HUES64 (cell line): ENCODE measurements at regions not wholly inside any gene's neighbourhood (a gene's known extent, or its start where the extent isn't known, plus 50 kb on each side); places are given as distances from the start of the nearest gene placed in this dataset.
"Not testable (repeated sequence)": the region's sequence is repeated elsewhere in the genome, so short reads cannot be mapped to it uniquely, and the experiment has no call there.

ENCODE experiments used
- H3K27ac ChIP-seq: 2 replicates; pipeline ENCODE4 v1.7.0; 2013; ENCODE audit warnings: low read depth, low read length, inconsistent platforms
- H3K27me3 ChIP-seq: 2 replicates; pipeline ENCODE4 v1.6.1; 2013; ENCODE audit warnings: mild to moderate bottlenecking, low read length; ENCODE audit not compliant: insufficient read depth
- H3K36me3 ChIP-seq: 2 replicates; pipeline ENCODE4 v1.6.1; 2013; ENCODE audit warnings: mild to moderate bottlenecking, low read length; ENCODE audit not compliant: insufficient read depth
- H3K4me1 ChIP-seq: 2 replicates; pipeline ENCODE4 v1.6.1; 2013; ENCODE audit warnings: mild to moderate bottlenecking, low read length, moderate library complexity; ENCODE audit not compliant: insufficient read depth
- H3K4me3 ChIP-seq: 2 replicates; pipeline ENCODE4 v1.5.1; 2013; ENCODE audit warnings: mild to moderate bottlenecking, low read length, moderate library complexity
- H3K9ac ChIP-seq: 2 replicates; pipeline ENCODE4 v1.6.1; 2013; ENCODE audit warnings: mild to moderate bottlenecking, low read depth, low read length
- H3K9me3 ChIP-seq: 2 replicates; pipeline ENCODE4 v1.6.1; 2013; ENCODE audit warnings: low read depth, low read length; ENCODE audit not compliant: insufficient read depth
- WGBS: fragments of 150-250, 120-280 bp; methylation state at CpG from one replicate; pipeline ENCODE4 v1.1.7; 2013; ENCODE audit warnings: missing lambda C conversion rate; 5-methylcytosine and 5-hydroxymethylcytosine counted together

- no peak overlapping the region for H3K27ac ChIP-seq
- WGBS, result 88% methylated on average over 3 of the region's 3 CpGs
- no peaks in the 10 kb centered on the region for H3K27me3 ChIP-seq
- H3K9me3 ChIP-seq, result peaks cover 64% of the 10 kb centered on the region
- no peaks in the 10 kb centered on the region for H3K36me3 ChIP-seq
- no peaks in the 10 kb centered on the region for H3K4me1 ChIP-seq
- no peak overlapping the region for H3K9ac ChIP-seq
- H3K4me3 ChIP-seq, result no peak overlapping the region
These were observed 780.2 kb upstream of the CA10 start for GRCh38 chr17:52938623-52939230.

GRCh38 chr17:52930581-52930980, 772.1 kb upstream of the CA10 start:
- H3K4me3 ChIP-seq, result no peak overlapping the region
- WGBS, result 95% methylated on average over 3 of the region's 3 CpGs
- H3K27me3 ChIP-seq, result no peaks in the 10 kb centered on the region
- H3K4me1 ChIP-seq, result no peaks in the 10 kb centered on the region
- H3K9ac ChIP-seq, result no peak overlapping the region
- H3K27ac ChIP-seq, result no peak overlapping the region
- peaks cover 33% of the 10 kb centered on the region for H3K9me3 ChIP-seq
- H3K36me3 ChIP-seq, result no peaks in the 10 kb centered on the region

- Histone ChIP-seq H3K36me3 (no peaks in the 10 kb centered on the region), H3K9me3 (peaks cover 32% of the 10 kb centered on the region), H3K27ac (no peak overlapping the region), H3K9ac (no peak overlapping the region), H3K4me3 (no peak overlapping the region), H3K4me1 (no peaks in the 10 kb centered on the region), H3K27me3 (no peaks in the 10 kb centered on the region)
- 100% methylated on average over 1 of the region's 1 CpG for WGBS
These were observed 771.6 kb upstream of the CA10 start for GRCh38 chr17:52930145-52930544.

- peaks cover 44% of the 10 kb centered on the region for H3K9me3 ChIP-seq
- no peak overlapping the region for H3K9ac ChIP-seq
- H3K27me3 ChIP-seq, result no peaks in the 10 kb centered on the region
- H3K36me3 ChIP-seq, result no peaks in the 10 kb centered on the region
- no peaks in the 10 kb centered on the region for H3K4me1 ChIP-seq
- no peak overlapping the region for H3K4me3 ChIP-seq
- H3K27ac ChIP-seq, result no peak overlapping the region
- 92% methylated on average over 1 of the region's 1 CpG for WGBS
These were observed 765.1 kb upstream of the CA10 start for GRCh38 chr17:52923658-52924057.

- Histone ChIP-seq H3K27ac (no peak overlapping the region), H3K27me3 (no peaks in the 10 kb centered on the region), H3K4me3 (no peak overlapping the region), H3K9ac (no peak overlapping the region), H3K9me3 (peaks cover 42% of the 10 kb centered on the region), H3K4me1 (no peaks in the 10 kb centered on the region), H3K36me3 (no peaks in the 10 kb centered on the region)
- 0% methylated on average over 1 of the region's 1 CpG for WGBS
These were observed 740.7 kb upstream of the CA10 start for GRCh38 chr17:52899235-52899634.

GRCh38 chr17:52895272-52895671, 736.8 kb upstream of the CA10 start:
- H3K27ac ChIP-seq, result no peak overlapping the region
- no peaks in the 10 kb centered on the region for H3K36me3 ChIP-seq
- WGBS, result 82% methylated on average over 2 of the region's 2 CpGs
- H3K4me1 ChIP-seq, result no peaks in the 10 kb centered on the region
- no peak overlapping the region for H3K9ac ChIP-seq
- peaks cover 33% of the 10 kb centered on the region for H3K9me3 ChIP-seq
- no peak overlapping the region for H3K4me3 ChIP-seq
- no peaks in the 10 kb centered on the region for H3K27me3 ChIP-seq

GRCh38 chr17:52892334-52892733, 733.8 kb upstream of the CA10 start:
- Histone ChIP-seq H3K27me3 (no peaks in the 10 kb centered on the region), H3K4me1 (no peaks in the 10 kb centered on the region), H3K9me3 (peaks cover 34% of the 10 kb centered on the region), H3K27ac (no peak overlapping the region), H3K36me3 (no peaks in the 10 kb centered on the region), H3K4me3 (no peak overlapping the region), H3K9ac (no peak overlapping the region)
- no CpG with 5 or more reads among the region's 1 CpG for WGBS

- Histone ChIP-seq H3K27me3 (no peaks in the 10 kb centered on the region), H3K36me3 (no peaks in the 10 kb centered on the region), H3K9me3 (peaks cover 45% of the 10 kb centered on the region), H3K4me3 (no peak overlapping the region), H3K4me1 (no peaks in the 10 kb centered on the region), H3K27ac (no peak overlapping the region), H3K9ac (no peak overlapping the region)
- WGBS, result 97% methylated on average over 4 of the region's 4 CpGs
These were observed 727.4 kb upstream of the CA10 start for GRCh38 chr17:52885882-52886281.

- H3K4me3 ChIP-seq, H3K36me3 ChIP-seq, H3K9ac ChIP-seq, H3K27me3 ChIP-seq, H3K4me1 ChIP-seq, H3K27ac ChIP-seq: not testable (repeated sequence)
- 91% methylated on average over 43 of the region's 43 CpGs for WGBS
- H3K9me3 ChIP-seq, result peaks cover 47% of the 10 kb centered on the region
These were observed 725.5 kb upstream of the CA10 start for GRCh38 chr17:52883907-52884491.

GRCh38 chr17:52846767-52847166, 688.3 kb upstream of the CA10 start:
- 84% methylated on average over 3 of the region's 3 CpGs for WGBS
- peaks cover 29% of the 10 kb centered on the region for H3K9me3 ChIP-seq
- H3K27ac ChIP-seq, H3K4me3 ChIP-seq, H3K9ac ChIP-seq, H3K27me3 ChIP-seq, H3K4me1 ChIP-seq, H3K36me3 ChIP-seq: not testable (repeated sequence)

- no peak overlapping the region for H3K4me3 ChIP-seq
- H3K9me3 ChIP-seq, result peaks cover 35% of the 10 kb centered on the region
- H3K4me1 ChIP-seq, result no peaks in the 10 kb centered on the region
- no peaks in the 10 kb centered on the region for H3K27me3 ChIP-seq
- H3K36me3 ChIP-seq, result no peaks in the 10 kb centered on the region
- 95% methylated on average over 12 of the region's 12 CpGs for WGBS
- no peak overlapping the region for H3K9ac ChIP-seq
- H3K27ac ChIP-seq, result no peak overlapping the region
These were observed 683.5 kb upstream of the CA10 start for GRCh38 chr17:52841971-52842370.

GRCh38 chr17:52837492-52837891, 679.0 kb upstream of the CA10 start:
- Histone ChIP-seq H3K36me3 (no peaks in the 10 kb centered on the region), H3K27me3 (no peaks in the 10 kb centered on the region), H3K9me3 (peaks cover 47% of the 10 kb centered on the region), H3K27ac (no peak overlapping the region), H3K4me1 (no peaks in the 10 kb centered on the region), H3K4me3 (no peak overlapping the region), H3K9ac (no peak overlapping the region)
- 86% methylated on average over 3 of the region's 3 CpGs for WGBS
